ENCODE measurements at regions not wholly inside any gene's neighbourhood (a gene's known extent, or its start where the extent isn't known, plus 50 kb on each side); places are given as distances from the start of the nearest gene placed in this dataset.

DNA sequence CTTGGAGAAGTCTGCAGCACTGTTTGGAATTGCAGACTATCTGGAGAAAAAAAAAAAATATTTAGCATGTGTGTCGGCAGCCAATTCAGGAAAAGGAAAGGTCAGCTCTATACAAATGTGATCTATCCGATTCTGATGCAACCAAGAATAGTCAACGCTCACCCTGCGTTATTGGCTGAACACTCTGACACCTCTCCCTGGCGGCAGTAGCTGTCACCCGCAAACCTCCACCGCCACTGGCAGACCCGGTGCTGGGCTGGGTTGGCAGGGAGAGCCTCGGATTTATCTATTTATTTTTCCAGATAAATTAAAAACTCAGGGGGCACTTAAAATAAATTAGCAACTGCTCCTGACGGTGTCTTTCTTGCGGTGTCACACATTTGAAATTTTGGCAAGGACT is 409.7 kb downstream of the VRK1 start:
- no peak for DNase-seq (ENCODE audit: low spot score)

DNA sequence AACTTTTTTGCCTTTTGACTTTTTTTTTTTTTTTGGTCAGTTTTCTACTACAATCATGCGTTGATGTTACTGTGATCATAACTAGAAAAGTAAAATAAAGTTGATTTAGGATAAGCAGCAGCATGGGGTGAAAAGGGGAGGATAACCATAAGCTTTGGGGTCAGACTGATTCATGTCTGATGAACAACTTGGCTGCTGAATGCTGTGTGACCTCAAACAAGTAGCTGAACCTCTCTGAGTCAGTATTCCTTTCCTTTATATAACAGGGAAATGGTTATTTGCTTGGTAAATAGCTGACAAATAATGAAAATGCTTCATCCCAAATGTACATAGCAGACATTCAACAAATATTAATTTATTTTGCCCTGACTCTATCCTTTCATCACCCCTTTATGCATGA is 413.0 kb downstream of the VRK1 start:
- no peak for DNase-seq (ENCODE audit: low spot score)

DNA sequence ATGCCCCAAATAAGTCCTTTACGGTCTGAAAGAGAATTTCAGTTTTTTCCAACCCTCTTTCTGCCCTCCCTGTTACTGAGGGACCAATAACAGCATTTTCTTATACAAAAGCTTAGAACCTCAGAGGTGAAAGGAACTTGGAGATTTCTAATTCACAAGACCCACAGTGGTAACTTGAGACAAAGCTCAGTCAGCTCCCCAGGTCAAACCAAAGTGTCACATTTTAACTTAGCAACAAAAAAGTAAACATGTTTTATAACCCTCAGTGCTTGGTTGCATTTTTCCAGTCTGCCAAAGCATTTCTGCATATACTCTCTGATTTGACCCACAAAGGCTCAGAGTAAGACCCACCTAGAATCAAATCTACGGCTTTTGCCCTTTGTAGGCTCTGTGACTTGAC is 415.2 kb downstream of the VRK1 start:
- no peak for DNase-seq (ENCODE audit: low spot score)

DNA sequence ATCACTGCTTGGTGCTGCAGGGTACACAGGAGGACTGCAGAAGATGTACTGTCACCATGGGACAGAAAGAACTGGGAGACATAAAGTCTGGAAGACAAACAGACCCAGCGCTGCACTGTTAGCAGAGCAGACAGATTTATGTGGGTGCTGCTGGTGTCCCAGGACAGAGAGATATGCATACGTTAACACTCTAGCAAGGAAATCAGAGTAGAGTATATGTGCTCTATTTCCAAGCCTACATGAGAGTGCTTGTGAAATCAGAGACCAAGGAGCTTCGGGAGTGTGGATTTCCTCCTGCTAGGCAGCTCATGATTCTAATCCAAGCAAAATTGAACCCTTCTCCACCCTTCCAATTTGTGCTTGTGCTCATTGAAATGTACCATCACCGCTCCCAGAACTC is 416.5 kb downstream of the VRK1 start:
- no peak for DNase-seq (ENCODE audit: low spot score)

DNA sequence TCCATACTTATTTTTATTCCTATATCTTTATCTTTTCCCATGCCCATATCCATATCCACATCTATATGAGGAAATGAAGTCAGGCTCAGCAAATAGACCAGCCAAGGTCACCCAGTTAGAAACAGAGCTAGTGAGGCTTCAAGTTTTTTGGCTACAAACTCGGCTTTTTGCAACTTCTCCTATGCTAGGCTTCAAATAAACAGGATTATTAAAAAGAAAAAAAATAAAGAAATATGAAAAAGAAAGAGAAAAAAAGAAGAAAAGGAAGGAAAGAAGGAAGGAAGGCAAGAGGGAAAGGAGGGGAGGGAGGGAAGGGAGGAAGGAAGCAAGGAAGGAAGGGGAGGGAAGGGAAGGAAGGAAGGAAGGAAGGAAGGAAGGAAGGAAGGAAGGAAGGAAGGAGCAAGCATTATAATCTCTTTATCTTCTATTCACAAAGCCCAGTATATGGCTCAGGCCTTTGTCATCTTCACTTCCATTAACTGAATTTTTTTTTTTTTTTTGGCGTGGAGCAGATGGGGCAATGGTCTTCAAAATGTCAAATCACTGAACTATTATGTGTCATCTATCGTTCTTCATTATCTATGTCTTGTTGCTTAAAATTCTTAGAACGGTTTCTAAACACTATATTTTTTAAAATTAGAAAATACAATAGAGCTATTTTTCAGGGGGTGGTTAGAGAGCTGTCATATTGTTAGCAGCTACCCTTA is 418.2 kb downstream of the VRK1 start:
- no peak for DNase-seq (ENCODE audit: low spot score)

DNA sequence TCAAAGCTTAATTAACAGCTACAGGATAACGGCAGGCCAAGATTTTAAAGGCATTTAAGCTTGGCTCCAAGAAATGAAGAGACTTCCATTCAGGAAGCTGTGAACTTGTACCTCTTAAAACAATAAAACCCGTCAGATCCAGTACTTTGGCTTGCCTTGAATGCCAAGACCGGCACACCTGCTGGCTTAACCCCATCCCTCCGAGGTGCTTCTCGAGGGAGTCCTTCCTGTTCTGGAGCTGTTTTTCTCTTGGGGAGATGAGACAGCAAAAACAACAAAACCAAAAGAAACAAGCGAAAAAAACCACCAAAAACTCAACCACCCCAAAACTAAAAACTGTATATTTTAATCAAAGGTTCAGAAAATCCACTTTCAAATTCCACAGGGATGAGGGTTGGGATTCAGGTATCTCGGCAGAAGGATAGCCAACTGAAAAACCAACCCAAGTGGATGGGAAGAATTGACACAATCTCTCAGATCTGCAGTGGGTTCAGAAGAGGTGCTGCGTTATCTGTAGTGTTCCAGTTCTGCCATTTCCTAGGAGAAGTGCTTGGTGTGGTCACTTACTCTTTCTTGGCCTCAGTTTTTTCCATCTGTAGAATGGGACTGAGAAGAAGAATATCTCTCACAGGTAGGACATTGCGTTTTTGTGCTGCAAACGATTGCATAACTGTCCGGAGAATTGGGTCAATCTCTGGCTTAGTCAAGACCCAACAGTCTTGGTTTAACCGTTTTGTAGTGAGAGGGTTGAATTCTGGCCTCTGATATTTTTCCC is 420.1 kb downstream of the VRK1 start:
- DNase-seq (ENCODE audit: low spot score), result no peak

DNA sequence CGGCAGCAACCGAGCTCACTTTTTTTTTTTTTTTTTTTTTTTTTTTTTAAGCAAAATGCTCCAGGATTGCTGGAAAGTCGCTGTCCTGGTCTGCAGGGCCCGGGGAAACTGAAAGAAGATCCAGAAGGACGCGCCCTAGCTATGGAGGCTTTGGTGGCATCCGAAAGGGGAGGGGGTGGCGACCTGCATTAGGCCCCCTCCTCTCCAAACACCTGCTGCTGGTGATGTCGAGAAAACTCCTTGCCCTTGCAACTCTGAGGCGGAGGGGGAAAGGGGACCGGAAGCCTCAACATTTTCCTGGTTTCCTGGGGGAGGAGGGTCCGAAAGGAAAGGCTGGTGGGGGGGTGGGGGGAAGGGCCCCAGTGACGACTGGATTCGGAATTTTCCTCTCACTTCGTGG is 421.1 kb downstream of the VRK1 start:
- no peak for DNase-seq (ENCODE audit: low spot score)

DNA sequence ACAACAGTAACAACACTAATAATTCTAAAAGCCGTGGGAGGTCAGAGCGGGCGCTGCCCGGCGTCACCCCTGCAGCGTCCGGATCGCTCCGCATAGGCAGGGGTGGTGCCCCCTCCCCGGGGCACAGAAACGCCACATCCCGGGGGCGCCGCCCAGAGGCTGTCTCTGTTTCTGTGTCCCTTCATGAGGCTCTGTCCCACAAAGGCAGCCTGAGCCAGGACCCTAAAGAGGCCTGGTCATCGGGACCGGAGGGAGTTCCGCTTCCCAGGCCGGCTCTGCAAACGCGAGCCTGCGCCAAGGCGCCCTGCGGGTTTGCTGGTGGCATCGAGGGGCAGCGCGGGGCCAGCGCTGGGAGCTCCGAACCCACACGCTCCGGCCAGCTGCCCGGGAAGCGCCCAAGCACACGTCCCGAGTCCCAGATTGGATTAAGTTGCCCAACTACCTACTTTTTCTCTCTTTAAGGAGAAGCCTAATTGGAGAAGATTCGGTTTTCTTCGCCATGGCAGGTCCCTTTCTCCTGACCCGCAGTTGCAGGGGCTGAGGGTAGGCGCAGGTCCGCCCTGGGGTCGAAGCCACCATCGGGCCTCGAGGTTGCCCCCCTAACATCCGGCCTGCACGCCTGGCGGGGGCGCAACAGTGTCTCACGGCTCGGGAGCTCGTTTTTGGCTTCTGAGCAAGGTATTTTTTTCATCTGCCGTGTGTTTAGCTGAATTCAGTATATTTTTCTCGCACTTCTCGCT is 421.7 kb downstream of the VRK1 start:
- no peak for DNase-seq (ENCODE audit: low spot score)

DNA sequence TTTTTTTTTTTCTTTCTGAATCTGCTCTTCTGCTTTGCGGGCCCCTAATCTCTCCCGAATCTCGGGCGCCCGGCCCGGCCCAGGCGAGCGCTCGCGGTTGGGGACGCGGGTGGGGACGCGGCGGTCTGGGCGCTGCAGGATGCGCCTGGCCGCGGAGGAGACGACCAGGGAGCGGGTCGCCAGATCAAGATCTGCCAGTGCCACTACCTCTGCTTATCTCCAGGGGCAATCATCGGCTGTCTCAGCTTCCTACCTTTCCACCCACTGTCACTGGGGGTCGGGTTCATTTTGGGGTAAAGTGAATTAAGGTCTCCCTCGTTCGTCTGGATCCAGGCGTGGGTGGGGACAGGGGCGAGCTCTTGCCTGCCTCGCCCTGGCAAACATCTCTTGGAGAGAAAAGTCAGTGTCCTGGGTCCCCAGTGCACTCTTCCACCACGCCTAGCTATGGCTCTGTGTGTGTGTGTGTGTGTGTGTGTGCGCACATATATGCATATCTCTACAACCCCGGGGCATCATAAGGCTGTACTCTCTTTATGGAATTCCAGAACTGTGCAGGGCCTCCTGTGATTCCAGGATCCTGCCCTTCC is 422.3 kb downstream of the VRK1 start:
- DNase-seq (ENCODE audit: low spot score), result no peak

DNA sequence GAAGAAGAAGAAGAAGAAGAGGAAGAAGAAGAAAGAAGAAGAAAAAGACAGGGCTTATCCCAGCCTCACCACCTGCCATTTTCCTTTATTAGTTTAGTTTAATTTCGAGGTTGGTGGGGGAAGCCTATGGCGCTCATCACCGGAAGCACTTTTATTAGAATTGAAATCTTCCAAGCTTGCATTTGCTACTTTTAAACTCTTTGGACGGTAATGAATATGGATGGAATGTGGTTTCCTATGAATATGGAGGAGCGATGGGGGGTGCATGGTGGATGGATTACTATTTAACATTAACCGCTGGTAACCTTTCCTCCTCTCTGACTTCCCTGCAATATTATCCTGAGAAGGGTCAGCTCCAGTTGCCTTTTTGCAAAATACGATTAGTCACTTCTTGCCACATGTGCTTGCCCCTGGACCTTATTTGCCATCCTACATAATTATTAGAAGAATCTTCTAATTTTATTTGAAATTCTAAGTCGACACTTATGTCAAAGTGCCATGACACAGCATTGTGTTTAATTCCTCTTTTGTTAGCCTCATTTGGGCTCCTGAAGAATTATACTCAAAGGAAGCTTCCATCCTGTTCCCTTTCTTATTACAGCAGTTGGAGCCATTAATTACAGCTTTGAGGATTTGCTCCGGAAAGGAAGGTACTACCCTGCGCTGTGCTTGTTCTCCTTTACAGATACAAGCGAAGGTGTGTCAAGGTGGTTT is 424.5 kb downstream of the VRK1 start:
- no peak for DNase-seq (ENCODE audit: low spot score)

DNA sequence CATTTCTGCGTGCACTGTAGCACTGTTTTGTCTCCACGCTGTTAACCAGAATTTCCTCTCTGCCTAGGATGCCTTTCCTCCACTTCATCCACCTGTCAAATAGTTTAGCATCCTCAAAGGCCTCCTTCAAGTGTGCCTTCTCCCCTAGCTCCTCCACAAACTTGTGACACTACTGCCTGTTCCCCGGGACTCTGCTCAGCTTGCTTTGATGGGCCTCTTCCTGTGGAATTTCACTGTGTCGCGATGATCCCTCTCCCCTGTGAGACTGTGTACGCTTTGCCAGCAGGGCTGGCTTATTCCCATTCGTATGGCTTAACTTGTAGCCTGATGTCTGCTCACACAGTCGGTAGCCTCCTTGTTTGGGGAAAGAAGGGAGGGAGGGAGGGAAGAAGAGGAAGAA is 426.8 kb downstream of the VRK1 start:
- no peak for DNase-seq (ENCODE audit: low spot score)

DNA sequence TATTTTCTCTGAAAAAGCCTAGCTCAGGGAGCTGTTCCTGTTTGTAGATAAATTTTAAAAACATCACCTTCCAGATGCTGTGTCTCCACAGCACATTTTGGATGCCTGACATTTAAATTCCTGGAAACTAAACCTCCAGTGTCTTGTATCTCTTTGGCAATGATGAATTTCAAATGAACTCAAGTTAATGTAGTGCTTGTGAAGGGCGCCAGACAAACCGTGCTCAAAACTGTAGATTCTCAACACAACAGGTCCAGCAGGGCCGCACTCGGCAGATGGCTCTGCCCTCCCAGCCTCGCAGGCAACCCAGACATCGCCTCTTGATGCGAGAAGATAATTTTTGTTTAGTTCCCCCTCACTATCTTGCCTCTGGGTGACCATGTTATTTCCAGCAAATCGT is 432.9 kb downstream of the VRK1 start:
- no peak for DNase-seq (ENCODE audit: low spot score)

DNA sequence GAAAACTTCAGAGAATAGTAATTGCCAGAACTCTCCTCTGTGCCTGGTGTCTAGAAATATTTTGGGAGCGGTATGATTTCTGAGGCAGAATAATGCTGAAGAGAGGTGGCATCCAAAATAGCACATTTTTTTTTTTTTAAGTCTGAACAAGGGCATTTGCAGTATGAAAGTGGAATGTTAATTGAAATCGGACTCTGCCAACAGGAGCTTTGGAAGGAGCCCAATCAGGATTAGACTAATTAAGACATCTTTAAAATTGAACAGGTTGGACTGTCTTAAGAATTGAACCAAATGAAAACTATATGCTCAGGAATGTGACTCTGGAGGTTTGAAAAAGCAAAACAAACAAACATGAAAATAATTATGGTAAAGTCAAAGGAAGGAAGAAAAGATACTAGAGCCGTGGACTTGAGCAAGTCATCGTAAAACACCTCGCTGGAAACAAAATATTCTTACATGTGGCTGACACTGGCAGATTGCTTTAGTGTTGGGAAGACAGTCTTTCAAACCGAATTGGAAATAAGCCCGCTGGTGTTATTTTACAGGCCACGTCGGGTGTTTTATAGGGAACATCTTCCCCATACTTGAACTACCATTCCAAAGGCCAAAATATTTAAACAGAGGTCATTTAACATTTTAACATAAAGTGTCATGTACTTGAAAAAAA is 436.3 kb downstream of the VRK1 start:
- DNase-seq (ENCODE audit: low spot score), result no peak

DNA sequence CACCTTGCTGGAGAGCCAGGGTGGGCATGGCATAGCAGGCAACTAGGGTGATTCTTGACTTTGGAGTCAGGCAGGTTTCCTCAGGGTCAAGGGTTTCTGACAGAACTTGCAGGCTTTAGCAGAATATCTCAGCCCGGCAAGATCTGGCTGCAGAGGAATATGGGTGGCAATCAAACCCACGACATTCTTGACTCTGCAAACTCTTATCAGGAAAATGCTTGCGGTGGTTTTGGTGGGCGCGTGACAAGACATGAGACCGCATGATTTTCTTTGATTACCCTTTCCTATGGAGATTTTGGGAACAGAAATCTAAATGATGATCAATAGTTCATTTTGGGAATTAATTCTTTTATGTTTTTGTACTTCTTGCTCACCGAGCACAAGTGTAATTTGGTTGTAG is 449.5 kb downstream of the VRK1 start:
- no peak for DNase-seq (ENCODE audit: low spot score)

DNA sequence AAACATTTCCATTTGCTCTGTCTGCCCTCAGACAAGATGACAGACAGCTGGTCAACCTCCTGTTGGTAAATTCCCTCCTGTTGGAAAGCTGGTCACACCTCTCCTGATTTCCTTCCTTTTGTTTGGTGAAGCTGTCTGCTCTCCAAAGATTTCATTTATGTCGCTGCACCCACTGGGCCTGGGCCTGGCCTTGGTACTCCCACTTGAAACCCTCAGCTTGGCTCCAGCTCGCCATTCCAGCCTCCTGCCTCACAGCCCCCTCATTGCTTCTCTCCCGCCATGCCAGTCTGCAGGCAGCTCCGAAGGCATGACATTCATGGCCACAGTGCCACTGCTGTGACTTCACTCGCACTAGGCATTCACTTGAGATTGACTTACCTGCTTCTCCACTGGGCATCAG is 451.8 kb downstream of the VRK1 start:
- no peak for DNase-seq (ENCODE audit: low spot score)

DNA sequence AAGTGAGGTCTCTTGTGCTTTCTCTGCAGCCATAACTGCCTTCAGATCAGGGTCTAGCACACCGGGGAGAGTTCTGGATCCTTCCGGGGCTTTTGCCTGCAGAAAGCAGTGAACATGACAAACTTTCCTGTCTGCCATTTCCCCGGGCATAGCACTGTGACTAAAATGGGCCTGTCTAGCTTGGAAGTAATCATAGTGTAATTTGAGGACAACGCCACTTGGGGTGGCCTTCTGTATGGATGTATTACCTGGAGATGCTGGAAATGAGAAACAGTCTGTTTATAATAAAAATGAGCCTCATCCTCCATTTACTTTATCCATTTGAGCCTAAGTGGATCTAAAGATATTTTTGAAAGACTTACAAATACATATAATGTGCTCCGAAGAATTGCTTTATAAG is 453.7 kb downstream of the VRK1 start:
- no peak for DNase-seq (ENCODE audit: low spot score)

DNA sequence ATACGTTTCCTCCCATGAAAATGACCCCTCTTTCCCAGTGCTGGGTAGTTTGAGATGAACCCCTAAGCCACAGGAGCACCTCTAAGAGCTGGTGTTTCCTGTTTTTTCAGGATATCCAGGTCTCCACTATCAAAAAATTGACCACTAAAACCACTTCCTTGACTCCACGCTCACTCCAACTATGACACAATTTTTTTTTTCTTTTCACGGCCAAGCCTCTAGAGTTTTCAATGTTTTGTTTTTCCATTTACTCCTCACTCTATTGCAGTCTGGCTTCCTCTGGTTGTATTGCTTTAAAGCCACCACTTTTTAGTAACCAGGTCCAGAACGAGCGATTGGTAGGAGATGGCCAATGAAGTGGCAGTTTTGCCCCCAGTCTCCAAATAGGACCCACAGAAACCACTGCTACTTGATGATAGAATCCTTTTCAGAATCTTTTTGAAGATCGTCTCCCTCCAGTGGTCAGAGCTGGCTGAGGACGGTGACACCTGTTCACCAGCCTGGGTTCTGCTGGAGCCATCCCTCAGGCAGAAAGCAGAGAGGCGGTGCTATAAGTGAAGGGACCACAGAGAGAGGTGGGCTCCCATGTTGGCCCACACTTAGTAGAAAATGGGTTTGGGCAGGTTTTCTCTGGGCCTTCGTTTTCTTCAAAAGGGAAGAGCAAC is 454.4 kb downstream of the VRK1 start:
- no peak for DNase-seq (ENCODE audit: low spot score)

DNA sequence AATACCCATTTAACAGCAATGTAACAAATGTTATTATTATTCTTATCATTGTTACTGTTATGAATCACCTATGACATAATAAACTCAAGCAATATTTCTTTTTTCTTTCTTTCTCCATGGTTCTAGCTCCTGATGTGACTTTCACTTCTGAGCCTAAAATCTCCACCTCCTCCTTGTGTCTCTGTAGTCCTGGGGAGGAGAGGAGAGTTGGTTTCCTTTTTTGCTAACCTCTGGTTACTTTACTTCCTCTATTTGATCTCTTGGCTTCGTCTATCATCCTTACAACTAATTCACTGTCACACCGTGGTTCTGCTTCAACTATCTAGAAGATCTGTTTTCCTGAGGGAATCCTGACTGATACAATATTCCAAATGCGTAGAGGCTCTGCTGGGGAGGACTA is 456.6 kb downstream of the VRK1 start:
- DNase-seq (ENCODE audit: low spot score), result no peak

DNA sequence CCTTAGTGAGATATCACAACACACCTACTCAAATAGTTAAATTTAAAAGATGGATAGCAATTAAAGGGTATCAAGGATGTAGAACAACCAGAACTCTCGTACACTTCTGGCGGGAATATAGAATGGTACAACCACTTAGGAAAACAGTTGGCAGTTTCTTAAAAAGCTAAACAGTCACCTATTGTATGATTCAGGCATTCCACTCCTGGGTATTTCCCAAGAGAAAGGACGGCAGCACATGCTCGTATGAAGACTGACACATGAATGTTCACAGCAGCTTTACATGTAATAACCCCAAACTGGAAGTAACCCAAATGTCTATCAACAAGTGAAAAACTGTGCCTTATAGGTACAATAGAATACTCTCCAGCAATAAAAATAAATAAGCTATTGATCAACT is 465.2 kb downstream of the VRK1 start:
- DNase-seq (ENCODE audit: low spot score), result no peak

DNA sequence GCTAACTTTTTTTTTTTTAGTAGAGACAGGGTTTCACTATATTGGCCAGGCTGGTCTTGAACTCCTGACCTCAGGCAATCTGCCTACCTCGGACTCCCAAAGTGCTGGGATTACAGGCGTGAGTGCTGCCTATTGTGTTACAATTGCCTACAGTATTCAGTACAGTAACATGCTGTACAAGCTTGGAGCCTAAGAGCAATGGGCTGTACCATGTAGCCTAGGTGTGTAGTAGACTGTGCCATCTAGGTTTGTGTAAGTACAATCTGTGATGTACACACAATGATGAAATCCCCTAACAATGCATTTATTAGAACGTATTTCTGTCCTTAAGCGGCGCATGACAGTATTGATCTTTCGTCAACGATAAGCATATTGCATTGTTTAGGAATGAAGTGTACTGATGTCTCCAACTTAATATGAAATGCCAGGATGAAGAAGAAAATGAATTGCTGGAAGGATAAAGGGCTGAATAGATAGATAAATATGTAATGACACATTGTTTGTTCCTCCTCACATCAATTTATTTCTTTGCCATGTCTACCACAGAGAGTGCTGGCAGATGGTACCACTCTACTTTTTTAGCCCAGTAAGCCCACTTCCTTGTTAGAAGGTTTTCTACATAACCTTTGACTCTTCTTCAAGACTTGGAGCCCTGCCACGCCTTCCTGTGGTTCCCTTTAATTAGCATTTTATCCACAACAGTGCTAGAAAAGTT is 467.5 kb downstream of the VRK1 start:
- DNase-seq (ENCODE audit: low spot score), result peak; percentile 22
